CD14-positive monocyte (primary cell): ENCODE measurements at regions not wholly inside any gene's neighbourhood (a gene's known extent, or its start where the extent isn't known, plus 50 kb on each side); places are given as distances from the start of the nearest gene placed in this dataset.

ENCODE experiments used
- DNase-seq, 3 donors: peaks; one replicate each; pipeline ENCODE4 v3.0.0-alpha.2; 2011 to 2022
- H2AFZ ChIP-seq: 2 replicates; pipeline ENCODE4 v1.6.0; 2012; ENCODE audit warnings: mild to moderate bottlenecking, low read depth, low read length, inconsistent platforms; ENCODE audit not compliant: insufficient read depth, poor library complexity, severe bottlenecking
- H3K27ac ChIP-seq, 2 donors: 1 replicate in 1 of 2; 2 replicates in 1 of 2; pipeline ENCODE4 v1.5.1; 2012 to 2013; ENCODE audit warnings: low read length in 2 of 2, control low read depth in 1 of 2, inconsistent platforms in 1 of 2, low read depth in 1 of 2, mild to moderate bottlenecking in 1 of 2
- H3K27me3 ChIP-seq, 2 donors: one replicate each; pipeline versions ENCODE4 v1.6.0 to v1.6.1; 2011 to 2013; ENCODE audit warnings: low read length in 2 of 2; ENCODE audit not compliant: control insufficient read depth in 2 of 2, insufficient read depth in 2 of 2
- H3K36me3 ChIP-seq, 2 donors: replicated peaks in 1 of 2; 1 replicate in 1 of 2; 2 replicates in 1 of 2; pipeline versions ENCODE4 v1.5.1 to v1.6.1; 2012 to 2013; ENCODE audit warnings: low read length in 2 of 2, control low read depth in 1 of 2, inconsistent platforms in 1 of 2, mild to moderate bottlenecking in 1 of 2; ENCODE audit not compliant: insufficient read depth in 2 of 2, control insufficient read depth in 1 of 2
- H3K4me1 ChIP-seq, 2 donors: 1 replicate in 1 of 2; 2 replicates in 1 of 2; pipeline versions ENCODE4 v1.5.1 to v1.6.1; 2012 to 2013; ENCODE audit warnings: low read length in 2 of 2, control low read depth in 1 of 2, inconsistent platforms in 1 of 2, mild to moderate bottlenecking in 1 of 2, moderate library complexity in 1 of 2; ENCODE audit not compliant: insufficient read depth in 2 of 2, control insufficient read depth in 1 of 2
- H3K4me2 ChIP-seq: replicated peaks from 2 replicates; pipeline ENCODE3; 2012; ENCODE audit warnings: low read length, moderate library complexity, mild to moderate bottlenecking; ENCODE audit not compliant: poor library complexity, severe bottlenecking; ENCODE audit errors: extremely low read depth
- H3K4me3 ChIP-seq, 3 experiments: fragments of 200-600 bp in 1 of 3; sonication (generic) in 1 of 3; replicated peaks in 1 of 3; 1 replicate in 2 of 3; 2 replicates in 1 of 3; pipeline ENCODE4 v1.5.1; 2011 to 2013; ENCODE audit warnings: low read length in 3 of 3, mild to moderate bottlenecking in 3 of 3, control low read depth in 2 of 3, low read depth in 2 of 3, inconsistent platforms in 1 of 3, moderate library complexity in 1 of 3
- H3K79me2 ChIP-seq: 2 replicates; pipeline ENCODE4 v1.6.0; 2012; ENCODE audit warnings: mild to moderate bottlenecking, control low read depth, inconsistent platforms, low read length, moderate library complexity; ENCODE audit not compliant: insufficient read depth
- H3K9ac ChIP-seq: 2 replicates; pipeline ENCODE4 v1.6.0; 2017; ENCODE audit warnings: low read length, mild to moderate bottlenecking; ENCODE audit not compliant: insufficient read depth, poor library complexity, severe bottlenecking
- H3K9me3 ChIP-seq, 2 donors: replicated peaks in 1 of 2; 1 replicate in 1 of 2; 2 replicates in 1 of 2; pipeline versions ENCODE4 v1.5.1 to v1.6.1; 2012 to 2013; ENCODE audit warnings: low read length in 2 of 2, control low read depth in 1 of 2; ENCODE audit not compliant: control insufficient read depth in 1 of 2, insufficient read depth in 1 of 2
- H4K20me1 ChIP-seq: 2 replicates; pipeline ENCODE4 v1.6.0; 2012; ENCODE audit warnings: mild to moderate bottlenecking, low read length, control low read depth, moderate library complexity; ENCODE audit not compliant: insufficient read depth
- H3K27ac Mint-ChIP-seq, 7 donors: one replicate each; pipeline ENCODE4 v1.8.0; 2020; ENCODE audit warnings: mild to moderate bottlenecking in 7 of 7, mixed read lengths in 7 of 7, moderate library complexity in 6 of 7, inconsistent platforms in 2 of 7
- H3K27me3 Mint-ChIP-seq, 3 donors: one replicate each; pipeline ENCODE4 v1.8.0; 2021 to 2022; ENCODE audit warnings: low read depth in 3 of 3, mild to moderate bottlenecking in 3 of 3, mixed read lengths in 3 of 3, moderate library complexity in 3 of 3, inconsistent platforms in 1 of 3
- H3K36me3 Mint-ChIP-seq, 2 donors: one replicate each; pipeline ENCODE4 v1.8.0; 2020; ENCODE audit warnings: mixed read lengths in 2 of 2, inconsistent platforms in 1 of 2, mild to moderate bottlenecking in 1 of 2
- H3K4me1 Mint-ChIP-seq: one replicate; pipeline ENCODE4 v1.8.0; 2020; ENCODE audit warnings: mild to moderate bottlenecking, mixed read lengths
- H3K4me3 Mint-ChIP-seq, 2 donors: one replicate each; pipeline ENCODE4 v1.8.0; 2020; ENCODE audit warnings: mild to moderate bottlenecking in 2 of 2, mixed read lengths in 2 of 2, moderate library complexity in 1 of 2
- H3K9me3 Mint-ChIP-seq, 7 donors: one replicate each; pipeline ENCODE4 v1.8.0; 2020 to 2022; ENCODE audit warnings: mixed read lengths in 7 of 7, mild to moderate bottlenecking in 6 of 7, moderate library complexity in 6 of 7, inconsistent platforms in 2 of 7
- CTCF ChIP-seq: fragments of 200-600 bp; IDR thresholded peaks from one replicate; pipeline ENCODE4 v1.8.0; 2022; ENCODE audit warnings: antibody characterized with exemption, mild to moderate bottlenecking
- WGBS: methylation state at CpG from one replicate; pipeline ENCODE4 v1.1.5; 2013; ENCODE audit warnings: missing lambda C conversion rate; ENCODE audit not compliant: insufficient coverage; 5-methylcytosine and 5-hydroxymethylcytosine counted together
- intact Hi-C, 2 donors: fragments of 100-400 bp; cut with micrococcal nuclease; formaldehyde crosslinking; loops; one replicate each; pipeline versions ENCODE4 v1.15.0 to v1.15.1; 2023

GRCh38 chr4:132427125-132427524 is 722.0 kb upstream of the PCDH10 start:
- H2AFZ ChIP-seq = no peak overlapping the region
- peaks cover 0 to 14% (median 1%) of the 10 kb centered on the region in 7 donors for H3K9me3 Mint-ChIP-seq
- no CpG with 5 or more reads among the region's 3 CpGs for WGBS

GRCh38 chr4:132437117-132437516 is 712.0 kb upstream of the PCDH10 start:
- no peaks in the 10 kb centered on the region for H3K4me1 Mint-ChIP-seq
- intact Hi-C loops = no loop called here
- Histone ChIP-seq H2AFZ (no peak overlapping the region), H4K20me1 (no peaks in the 10 kb centered on the region), H3K4me2 (no peak overlapping the region), H3K27ac (no peak overlapping the region), H3K79me2 (no peaks in the 10 kb centered on the region), H3K36me3 (no peaks in the 10 kb centered on the region), H3K27me3 (no peaks in the 10 kb centered on the region), H3K9me3 (no peaks in the 10 kb centered on the region), H3K9ac (no peak overlapping the region), H3K4me3 (no peak overlapping the region), H3K4me1 (no peaks in the 10 kb centered on the region)
- no peak overlapping the region for H3K4me3 Mint-ChIP-seq
- TF ChIP-seq CTCF = no peak
- H3K9me3 Mint-ChIP-seq = peaks cover 0 to 3% (median 0%) of the 10 kb centered on the region in 7 donors
- H3K36me3 Mint-ChIP-seq = no peaks in the 10 kb centered on the region
- no peak overlapping the region for H3K27ac Mint-ChIP-seq
- no peaks in the 10 kb centered on the region for H3K27me3 Mint-ChIP-seq
- no peak for DNase-seq

More at GRCh38 chr4:132427125-132427524, 722.0 kb upstream of the PCDH10 start:
- Mint-ChIP-seq H3K27ac (no peak overlapping the region), H3K27me3 (no peaks in the 10 kb centered on the region), H3K4me1 (no peaks in the 10 kb centered on the region), H3K4me3 (no peak overlapping the region), H3K36me3 (no peaks in the 10 kb centered on the region)
- H3K36me3 ChIP-seq = no peaks in the 10 kb centered on the region
- H3K27me3 ChIP-seq = no peaks in the 10 kb centered on the region
- H3K79me2 ChIP-seq = no peaks in the 10 kb centered on the region
- no peak overlapping the region for H3K4me2 ChIP-seq
- no peaks in the 10 kb centered on the region for H3K9me3 ChIP-seq
- DNase-seq = no peak
- H3K27ac ChIP-seq = no peak overlapping the region
- H4K20me1 ChIP-seq = no peaks in the 10 kb centered on the region
- intact Hi-C loops = no loop called here
- H3K4me1 ChIP-seq = no peaks in the 10 kb centered on the region
- no peak for TF ChIP-seq CTCF
- H3K9ac ChIP-seq = no peak overlapping the region
- H3K4me3 ChIP-seq = no peak overlapping the region
